ENCODE measurements at regions not wholly inside any gene's neighbourhood (a gene's known extent, or its start where the extent isn't known, plus 50 kb on each side); places are given as distances from the start of the nearest gene placed in this dataset.

- DNase-seq, result no peak
These were observed 55.0 kb downstream of the TMEM30B start for GRCh38 chr14:61226015-61226654.

- no peak for DNase-seq
These were observed 55.8 kb downstream of the TMEM30B start for GRCh38 chr14:61225344-61225743.

- no peak for DNase-seq
These were observed 57.6 kb downstream of the TMEM30B start for GRCh38 chr14:61223552-61223951.

GRCh38 chr14:61222388-61222787 is 58.8 kb downstream of the TMEM30B start:
- no peak for DNase-seq

GRCh38 chr14:61221906-61222305 is 59.2 kb downstream of the TMEM30B start:
- DNase-seq, result no peak

GRCh38 chr14:61219673-61220072 is 61.5 kb downstream of the TMEM30B start:
- DNase-seq, result no peak

GRCh38 chr14:61219256-61219655 is 61.9 kb downstream of the TMEM30B start:
- no peak for DNase-seq

GRCh38 chr14:61218767-61219166 is 62.4 kb downstream of the TMEM30B start:
- no peak for DNase-seq

- DNase-seq, result no peak
These were observed 63.0 kb downstream of the TMEM30B start for GRCh38 chr14:61218157-61218556.

GRCh38 chr14:61217516-61217915 is 63.6 kb downstream of the TMEM30B start:
- no peak for DNase-seq

- DNase-seq, result no peak
These were observed 65.7 kb downstream of the TMEM30B start for GRCh38 chr14:61215222-61216020.

GRCh38 chr14:61213920-61214319 is 67.2 kb downstream of the TMEM30B start:
- no peak for DNase-seq

GRCh38 chr14:61213191-61213621 is 67.9 kb downstream of the TMEM30B start:
- DNase-seq, result no peak

- DNase-seq, result no peak
These were observed 68.6 kb downstream of the TMEM30B start for GRCh38 chr14:61212546-61212945.

- DNase-seq, result no peak
These were observed 69.5 kb downstream of the TMEM30B start for GRCh38 chr14:61211476-61212255.

GRCh38 chr14:61203081-61203753 is 77.9 kb downstream of the TMEM30B start:
- DNase-seq, result no peak

- no peak for DNase-seq
These were observed 79.0 kb downstream of the TMEM30B start for GRCh38 chr14:61202124-61202523.

- DNase-seq, result no peak
These were observed 80.0 kb downstream of the TMEM30B start for GRCh38 chr14:61201171-61201570.

GRCh38 chr14:61197416-61197815 is 83.7 kb downstream of the TMEM30B start:
- no peak for DNase-seq

- DNase-seq, result no peak
These were observed 84.3 kb downstream of the TMEM30B start for GRCh38 chr14:61196792-61197191.

- DNase-seq, result no peak
These were observed 85.1 kb downstream of the TMEM30B start for GRCh38 chr14:61196034-61196433.

- no peak for DNase-seq
These were observed 87.7 kb downstream of the TMEM30B start for GRCh38 chr14:61193476-61193875.

- no peak for DNase-seq
These were observed 88.1 kb downstream of the TMEM30B start for GRCh38 chr14:61192989-61193388.
